Stimulated activated CD8-positive, alpha-beta memory T cell treated with anti-CD3 and anti-CD28 coated beads, Interleukin-4, amount 100 ng/mL, for 24 hours (primary cell): ENCODE measurements at regions not wholly inside any gene's neighbourhood (a gene's known extent, or its start where the extent isn't known, plus 50 kb on each side); places are given as distances from the start of the nearest gene placed in this dataset.
"Not testable (repeated sequence)": the region's sequence is repeated elsewhere in the genome, so short reads cannot be mapped to it uniquely, and the experiment has no call there.

Experiments used
- DNase-seq: peaks from one replicate; pipeline ENCODE4 v3.0.0-alpha.2; 2020; ENCODE audit warnings: low read depth

DNA sequence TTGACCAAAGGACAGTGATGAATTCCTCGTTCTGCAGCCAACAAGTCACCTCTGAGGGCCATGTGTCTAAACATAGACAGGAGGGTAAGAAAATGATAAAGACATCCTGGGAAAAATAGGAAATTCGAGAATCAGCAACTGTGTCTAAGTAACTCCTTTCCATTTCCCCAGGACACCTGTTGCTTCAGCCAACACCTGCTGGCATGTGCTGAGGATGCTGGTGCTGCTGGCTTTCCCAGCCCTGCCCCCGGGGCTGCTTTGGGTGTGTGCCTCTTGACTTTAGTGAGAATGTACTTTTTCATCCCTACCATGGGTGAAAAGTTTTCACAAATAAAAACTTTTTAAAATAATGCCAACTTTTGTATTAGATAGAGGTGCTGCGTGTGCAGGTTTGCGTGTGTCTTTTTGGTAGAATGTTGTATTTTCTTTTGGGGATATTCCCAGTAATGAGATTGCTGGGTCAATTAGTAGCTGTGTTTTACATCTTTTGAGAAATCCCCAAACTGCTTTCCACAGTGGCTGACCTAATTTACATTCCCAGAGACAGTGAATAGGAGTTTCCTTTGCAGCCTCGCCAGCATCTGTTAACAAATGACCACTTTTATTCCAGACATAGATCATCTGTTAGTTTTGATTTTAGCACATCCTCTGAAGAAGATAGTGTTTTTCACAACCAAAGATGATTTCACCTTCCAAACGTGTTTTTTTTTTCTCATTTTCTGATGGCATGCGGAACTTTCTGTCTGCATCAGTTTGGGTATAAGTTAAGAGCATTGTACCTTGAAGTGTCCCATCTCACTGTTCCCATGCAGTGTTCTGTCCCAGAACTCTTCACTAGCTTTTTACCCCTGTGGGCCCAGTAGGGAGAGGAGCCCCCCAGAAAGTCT lies 104.2 kb upstream of the ACBD5 start:
- no peak for DNase-seq

DNA sequence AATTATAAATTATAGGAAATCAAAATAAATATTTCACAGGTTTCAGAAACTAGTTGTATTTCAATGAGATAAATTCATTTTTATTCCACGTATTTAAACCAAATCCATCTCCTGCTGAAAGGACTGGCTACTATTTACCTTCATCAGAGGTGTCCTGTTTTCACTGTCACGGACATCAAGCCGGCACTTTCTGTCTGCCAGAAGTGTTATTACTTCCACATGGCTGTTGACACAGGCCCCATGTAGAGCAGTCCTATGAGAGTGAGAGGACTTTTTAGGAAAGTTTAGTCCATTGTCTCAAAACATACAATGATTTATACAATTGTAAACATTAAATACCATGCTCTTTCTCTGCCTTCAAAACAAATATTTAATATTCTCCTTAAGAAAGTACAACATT lies 100.4 kb upstream of the ACBD5 start:
- DNase-seq = no peak

DNA sequence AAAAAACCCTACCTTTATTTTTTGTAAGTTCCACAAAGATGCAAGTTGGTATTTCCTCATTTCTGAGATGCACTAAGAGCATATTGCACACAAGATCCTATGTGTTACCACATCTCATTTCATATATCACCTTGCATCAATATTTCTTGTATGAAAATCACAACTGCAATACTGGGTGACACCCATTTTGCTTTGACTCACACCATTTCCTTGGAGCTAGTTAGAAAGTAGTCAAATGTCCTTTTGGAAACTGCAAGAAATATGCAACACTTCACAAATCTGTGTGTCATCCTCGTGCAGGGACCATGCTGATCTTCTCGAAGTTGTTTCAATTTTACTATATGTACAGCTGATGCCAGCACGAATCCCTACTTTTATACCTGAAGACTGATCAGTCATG lies 94.6 kb upstream of the ACBD5 start:
- not testable (repeated sequence) for DNase-seq

DNA sequence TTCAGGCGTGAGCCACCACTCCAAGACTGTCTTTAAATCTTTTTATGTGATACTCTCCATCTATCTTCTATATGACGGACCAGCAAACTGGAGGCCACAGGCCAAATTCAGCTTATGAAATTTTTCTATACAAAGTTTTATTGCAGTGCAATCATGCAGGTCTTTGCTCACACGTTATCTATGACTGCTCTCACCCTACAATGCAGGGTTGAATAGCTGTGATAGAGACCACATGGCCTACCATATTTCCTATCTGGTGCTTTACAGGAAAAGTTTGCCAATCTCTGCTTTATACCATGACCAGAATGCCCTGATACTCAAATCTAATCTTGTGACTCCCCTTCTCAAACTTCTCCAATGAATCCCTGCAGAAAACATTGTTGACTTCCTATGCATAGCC lies 89.5 kb upstream of the ACBD5 start:
- no peak for DNase-seq

DNA sequence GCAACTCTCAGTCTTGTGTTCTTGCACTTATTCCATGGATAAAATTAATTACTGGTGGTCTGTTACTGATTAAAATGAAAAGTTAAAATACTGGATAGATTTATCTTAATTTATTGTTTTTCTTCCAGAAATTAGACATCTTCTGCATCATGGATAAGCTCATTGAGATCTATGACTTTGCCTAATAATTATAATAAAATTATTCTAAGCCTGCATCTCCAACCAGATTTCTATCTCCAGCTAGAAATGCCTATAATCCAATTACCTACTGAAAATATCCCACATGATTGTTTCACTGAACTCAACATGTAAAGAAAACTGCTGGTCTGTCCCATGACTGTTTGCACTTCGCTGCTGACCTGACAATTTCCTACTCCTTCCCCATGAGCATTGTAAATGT lies 88.3 kb upstream of the ACBD5 start:
- no peak for DNase-seq

DNA sequence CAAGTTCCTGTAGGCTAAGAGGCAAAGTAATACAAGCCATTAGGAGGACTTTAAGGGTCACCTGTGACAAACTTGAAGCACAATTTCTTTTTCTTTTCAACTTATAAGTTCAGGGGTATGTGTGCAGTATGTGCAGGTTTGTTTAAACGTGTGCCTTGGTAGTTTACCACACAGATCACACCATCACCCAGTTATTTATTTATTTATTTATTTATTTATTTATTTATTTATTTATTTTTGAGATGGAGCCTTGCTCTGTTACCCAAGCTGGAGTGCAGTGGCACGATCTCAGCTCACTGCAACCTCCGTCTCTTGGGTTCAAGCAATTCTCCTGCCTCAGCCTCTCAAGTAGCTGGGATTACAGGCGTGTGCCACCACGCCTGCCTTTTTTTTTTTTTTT lies 86.2 kb upstream of the ACBD5 start:
- DNase-seq = not testable (repeated sequence)

DNA sequence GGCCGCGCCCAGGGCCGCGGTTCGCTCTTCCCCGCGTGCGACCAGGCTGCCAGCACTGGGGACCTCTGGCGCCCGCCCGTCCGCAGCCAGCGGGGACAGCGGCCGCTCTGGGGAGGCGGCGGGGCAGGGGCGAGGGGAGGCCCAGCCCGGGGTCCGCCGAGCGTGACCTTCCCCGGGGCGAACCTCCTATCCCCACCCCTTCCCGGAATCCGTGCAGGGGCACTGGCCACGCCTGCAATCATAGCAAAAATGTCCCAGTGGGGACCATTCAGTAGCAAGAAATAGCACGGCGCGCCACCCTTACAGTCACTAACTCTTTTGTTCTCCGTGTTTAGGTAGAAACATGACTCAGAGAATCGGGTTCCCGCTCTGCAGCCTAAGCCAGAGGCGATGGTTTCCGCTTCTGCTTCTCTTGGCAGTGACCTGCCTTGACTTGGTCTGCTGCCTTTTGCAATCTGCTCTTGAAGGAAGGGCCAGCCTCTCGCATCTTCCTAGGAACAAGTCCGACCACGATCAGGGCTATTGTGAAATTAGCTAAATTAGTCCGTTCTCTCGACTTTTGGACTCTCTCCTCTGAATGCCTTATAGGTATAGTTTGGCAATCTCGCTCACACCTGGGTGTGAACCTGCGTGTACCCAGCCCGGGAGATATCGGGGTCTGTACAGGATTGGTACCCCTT lies 79.3 kb upstream of the ACBD5 start:
- DNase-seq = no peak

DNA sequence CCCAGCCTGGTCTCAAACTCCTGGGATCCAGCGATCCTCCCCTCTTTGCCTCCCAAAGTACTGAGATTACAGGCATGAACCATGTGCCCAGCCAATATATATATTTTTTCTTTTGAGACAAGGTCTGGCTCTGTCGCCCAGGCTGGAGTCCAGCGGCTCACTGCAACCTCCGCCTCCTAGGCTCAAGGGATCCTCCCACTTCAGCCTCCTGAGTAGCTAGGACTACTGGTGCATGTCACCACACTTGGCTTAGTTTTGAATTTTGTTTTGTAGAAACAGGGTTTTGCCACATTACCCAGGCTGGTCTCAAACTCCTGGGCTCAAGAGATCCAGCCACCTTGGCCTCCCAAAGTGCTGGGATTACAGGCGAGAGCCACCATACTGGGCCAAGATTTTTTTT lies 78.5 kb upstream of the ACBD5 start:
- DNase-seq = not testable (repeated sequence)

DNA sequence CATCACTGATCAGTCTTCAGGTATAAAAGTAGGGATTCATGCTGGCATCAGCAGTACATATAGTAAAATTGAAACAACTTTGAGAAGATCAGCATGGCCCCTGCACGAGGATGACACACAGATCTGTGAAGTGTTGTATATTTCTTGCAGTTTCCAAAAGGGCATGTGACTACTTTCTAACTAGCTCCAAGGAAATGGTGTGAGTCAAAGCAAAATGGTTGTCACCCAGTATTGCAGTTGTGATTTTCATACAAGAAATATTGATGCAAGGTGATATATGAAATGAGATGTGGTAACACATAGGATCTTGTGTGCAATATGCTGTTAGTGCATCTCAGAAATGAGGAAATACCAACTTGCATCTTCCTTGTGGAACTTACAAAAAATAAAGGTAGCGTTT lies 74.5 kb upstream of the ACBD5 start:
- DNase-seq = not testable (repeated sequence)

DNA sequence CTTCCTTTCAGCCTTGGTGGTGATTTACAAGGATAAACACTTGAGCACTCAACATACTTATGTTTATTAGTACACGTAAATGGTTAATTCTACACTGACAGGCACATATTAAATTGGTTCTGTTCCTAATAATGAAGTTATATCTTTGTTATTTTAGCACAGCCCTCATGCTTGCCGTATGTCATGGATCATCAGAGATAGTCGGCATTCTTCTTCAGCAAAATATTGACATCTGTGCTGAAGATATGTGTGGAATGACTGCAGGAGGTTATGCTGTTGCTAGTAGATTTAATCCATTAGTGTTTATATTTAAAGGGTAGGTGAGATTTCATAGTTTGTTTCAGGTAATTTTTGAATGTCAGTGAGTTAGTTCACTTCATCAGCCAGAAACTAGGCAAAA lies 73.0 kb upstream of the ACBD5 start:
- not testable (repeated sequence) for DNase-seq

DNA sequence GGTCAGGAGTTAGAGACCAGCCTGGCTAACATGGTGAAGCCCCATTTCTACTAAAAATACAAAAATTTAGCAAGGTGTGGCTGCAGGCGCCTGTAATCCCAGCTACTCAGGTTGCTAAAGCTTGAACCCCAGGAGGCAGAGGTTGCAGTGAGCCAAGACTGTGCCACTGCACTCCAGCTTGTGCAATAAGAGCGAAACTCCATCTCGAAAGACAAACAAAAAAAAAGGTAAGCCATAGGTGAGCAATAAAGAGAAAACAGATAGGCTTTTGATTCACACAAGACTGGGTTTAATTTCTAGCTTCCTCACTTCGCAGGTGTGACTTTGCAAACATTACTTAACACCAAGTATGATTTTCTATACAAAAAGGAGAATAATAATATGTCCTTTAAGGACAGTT lies 72.3 kb upstream of the ACBD5 start:
- DNase-seq = no peak

DNA sequence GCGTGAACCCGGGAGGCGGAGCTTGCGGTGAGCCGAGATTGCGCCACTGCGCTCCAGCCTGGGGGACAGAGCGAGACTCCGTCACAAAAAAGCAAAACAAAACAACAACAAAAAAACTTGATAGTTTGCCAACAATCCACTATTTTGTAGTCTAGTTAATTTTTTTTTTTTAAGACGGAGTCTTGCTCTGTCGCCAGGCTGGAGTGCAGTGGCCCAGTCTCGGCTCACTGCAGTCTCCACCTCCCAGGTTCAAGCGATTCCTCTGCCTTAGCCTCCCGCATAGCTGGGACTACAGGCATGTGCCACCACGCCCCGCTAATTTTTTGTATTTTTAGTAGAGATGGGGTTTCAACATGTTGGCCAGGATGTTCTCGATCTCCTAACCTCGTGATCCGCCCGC lies 71.2 kb upstream of the ACBD5 start:
- not testable (repeated sequence) for DNase-seq

DNA sequence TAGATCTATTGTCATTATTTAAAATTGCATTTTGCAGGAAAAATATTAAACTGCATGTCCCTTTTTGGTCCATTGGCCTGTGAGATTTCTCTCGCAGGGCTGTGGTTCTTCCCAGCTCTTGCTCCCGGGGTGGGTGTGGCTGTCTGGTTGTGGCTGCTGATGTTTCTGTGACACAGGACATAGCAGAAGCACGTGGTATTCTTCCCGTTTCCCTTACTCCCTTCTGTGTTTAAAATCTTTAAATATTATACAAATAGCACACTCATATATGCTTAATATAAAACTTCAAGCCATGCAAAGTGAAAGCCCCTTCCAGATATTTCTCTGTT lies 57.9 kb upstream of the ACBD5 start:
- not testable (repeated sequence) for DNase-seq

DNA sequence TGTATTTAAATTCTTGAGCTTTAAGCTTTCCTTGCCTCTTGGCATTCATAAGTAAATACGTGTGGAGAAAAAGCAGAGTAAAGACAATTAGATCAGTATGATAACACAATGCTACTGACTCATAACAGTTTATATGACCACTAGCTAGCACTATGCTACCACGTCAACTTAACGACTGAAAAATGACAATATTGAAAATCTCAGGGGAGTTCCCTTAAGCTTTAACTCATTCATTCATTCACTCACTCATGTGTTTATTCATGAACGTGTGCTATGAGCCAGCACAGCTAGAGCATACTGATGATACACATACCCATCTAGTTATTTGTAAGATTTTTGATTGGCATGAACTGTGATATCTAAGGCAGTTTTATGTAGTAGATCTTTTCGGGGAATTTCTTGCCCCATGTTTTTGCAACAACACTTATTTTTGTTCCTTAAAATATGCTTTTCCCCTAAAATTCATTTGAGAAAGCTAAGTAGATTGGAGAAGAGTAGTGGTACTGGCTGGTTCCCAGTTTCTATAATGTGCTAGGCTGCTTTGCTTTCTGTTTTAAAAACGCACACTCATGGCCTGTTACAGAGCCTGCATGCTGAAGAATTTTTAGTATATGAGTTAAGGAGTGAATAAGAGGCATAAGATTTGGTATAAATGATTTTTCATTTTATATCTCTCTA lies 57.4 kb upstream of the ACBD5 start:
- DNase-seq = no peak

DNA sequence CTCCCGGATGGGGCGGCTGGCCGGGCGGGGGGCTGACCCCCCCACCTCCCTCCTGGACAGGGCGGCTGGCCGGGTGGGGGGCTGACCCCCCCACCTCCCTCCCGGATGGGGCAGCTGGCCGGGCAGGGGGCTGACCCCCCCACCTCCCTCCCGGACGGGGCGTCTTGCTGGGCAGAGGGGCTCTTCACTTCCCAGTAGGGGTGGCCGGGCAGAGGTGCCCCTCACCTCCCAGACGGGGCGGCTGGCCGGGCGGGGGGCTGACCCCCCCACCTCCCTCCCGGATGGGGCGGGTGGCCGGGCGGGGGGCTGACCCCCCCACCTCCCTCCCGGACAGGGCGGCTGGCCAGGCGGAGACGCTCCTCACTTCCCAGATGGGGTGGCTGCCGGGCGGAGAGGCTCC lies 55.7 kb upstream of the ACBD5 start:
- DNase-seq = not testable (repeated sequence)

DNA sequence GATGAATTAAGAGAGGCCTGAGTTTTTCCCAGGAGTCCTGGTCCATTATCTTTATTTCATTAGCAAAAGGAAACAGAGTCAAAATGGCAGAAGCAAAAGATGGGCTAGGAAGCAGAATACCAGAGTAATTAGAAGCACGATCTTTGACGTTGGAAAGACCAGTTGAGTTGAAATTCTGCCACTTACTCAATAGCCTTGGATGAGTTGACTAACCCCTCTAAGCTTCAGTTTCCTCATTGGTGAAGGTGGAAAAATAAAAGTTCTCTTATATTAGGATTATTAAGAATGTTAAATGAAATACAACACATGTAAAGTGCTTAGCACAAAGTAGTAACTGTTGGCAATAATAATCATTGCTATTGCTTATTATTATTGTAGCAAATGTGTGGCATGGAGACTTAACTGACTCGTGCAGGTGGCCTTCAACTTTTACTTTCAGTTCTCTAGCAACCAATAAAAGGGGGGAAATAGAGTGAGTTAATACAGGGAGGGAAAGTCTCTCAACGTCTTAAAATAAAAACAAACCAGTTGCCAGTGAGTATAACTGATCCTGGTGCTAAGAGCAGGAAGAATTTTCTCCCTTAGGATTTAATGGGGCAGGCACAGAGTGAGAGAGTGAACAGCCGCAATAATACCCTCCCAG lies 50.8 kb upstream of the ACBD5 start:
- not testable (repeated sequence) for DNase-seq
